ENCODE measurements at regions not wholly inside any gene's neighbourhood (a gene's known extent, or its start where the extent isn't known, plus 50 kb on each side); places are given as distances from the start of the nearest gene placed in this dataset.

- Histone ChIP-seq H3K4me1 (replicated peaks; ENCODE audit: insufficient read depth) (no peaks in the 10 kb centered on the region), H4K20me1 (ENCODE audit: insufficient read depth) (no peaks in the 10 kb centered on the region), H2AFZ (no peak overlapping the region; the same call in 1 of the 2 replicates), H3F3A (ENCODE audit: insufficient read depth, low read depth) (no peaks in the 10 kb centered on the region), H3K9me2 (ENCODE audit: insufficient read depth) (no peaks in the 10 kb centered on the region), H3K9me3 (ENCODE audit: insufficient read depth, low read depth) (no peaks in the 10 kb centered on the region), H3K36me3 (ENCODE audit: low read depth) (no peaks in the 10 kb centered on the region), H3K4me3 (no peak overlapping the region), H3K27ac (no peak overlapping the region), H3K27me3 (ENCODE audit: insufficient read depth, low read depth) (no peaks in the 10 kb centered on the region), H3K4me2 (no peak overlapping the region), H3K79me2 (ENCODE audit: low read depth) (no peaks in the 10 kb centered on the region)
- POLR2A ChIA-PET (ENCODE audit: unreplicated experiment), result no interaction called here
- no peak for DNase-seq
- intact Hi-C loops (cut with micrococcal nuclease; ENCODE audit: unreplicated experiment), result no loop called here
- TF ChIP-seq, protein P1, sequence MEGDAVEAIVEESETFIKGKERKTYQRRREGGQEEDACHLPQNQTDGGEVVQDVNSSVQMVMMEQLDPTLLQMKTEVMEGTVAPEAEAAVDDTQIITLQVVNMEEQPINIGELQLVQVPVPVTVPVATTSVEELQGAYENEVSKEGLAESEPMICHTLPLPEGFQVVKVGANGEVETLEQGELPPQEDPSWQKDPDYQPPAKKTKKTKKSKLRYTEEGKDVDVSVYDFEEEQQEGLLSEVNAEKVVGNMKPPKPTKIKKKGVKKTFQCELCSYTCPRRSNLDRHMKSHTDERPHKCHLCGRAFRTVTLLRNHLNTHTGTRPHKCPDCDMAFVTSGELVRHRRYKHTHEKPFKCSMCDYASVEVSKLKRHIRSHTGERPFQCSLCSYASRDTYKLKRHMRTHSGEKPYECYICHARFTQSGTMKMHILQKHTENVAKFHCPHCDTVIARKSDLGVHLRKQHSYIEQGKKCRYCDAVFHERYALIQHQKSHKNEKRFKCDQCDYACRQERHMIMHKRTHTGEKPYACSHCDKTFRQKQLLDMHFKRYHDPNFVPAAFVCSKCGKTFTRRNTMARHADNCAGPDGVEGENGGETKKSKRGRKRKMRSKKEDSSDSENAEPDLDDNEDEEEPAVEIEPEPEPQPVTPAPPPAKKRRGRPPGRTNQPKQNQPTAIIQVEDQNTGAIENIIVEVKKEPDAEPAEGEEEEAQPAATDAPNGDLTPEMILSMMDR (conservative IDR thresholded peaks at IDR 0.05), result no peak
- no peak for TF ChIP-seq EZH2 (IDR thresholded peaks at IDR 0.05; ENCODE audit: low read depth)
- CTCF ChIA-PET, result no interaction called here
- BruUV-seq (replicated peaks), result no TSS peak
Measured at GRCh38 chr6:50211582-50211981, 161.9 kb upstream of the DEFB112 start.

GRCh38 chr6:50213146-50213545, 163.4 kb upstream of the DEFB112 start:
- DNase-seq, result no peak
- Histone ChIP-seq H3K9me3 (ENCODE audit: insufficient read depth, low read depth) (no peaks in the 10 kb centered on the region), H3K27me3 (ENCODE audit: insufficient read depth, low read depth) (no peaks in the 10 kb centered on the region), H3K27ac (no peak overlapping the region), H3F3A (ENCODE audit: insufficient read depth, low read depth) (no peaks in the 10 kb centered on the region), H3K4me1 (replicated peaks; ENCODE audit: insufficient read depth) (no peaks in the 10 kb centered on the region), H3K9me2 (ENCODE audit: insufficient read depth) (no peaks in the 10 kb centered on the region), H4K20me1 (ENCODE audit: insufficient read depth) (no peaks in the 10 kb centered on the region), H3K4me3 (no peak overlapping the region), H2AFZ (no peak overlapping the region), H3K79me2 (ENCODE audit: low read depth) (no peaks in the 10 kb centered on the region), H3K4me2 (no peak overlapping the region), H3K36me3 (ENCODE audit: low read depth) (no peaks in the 10 kb centered on the region)
- ChIA-PET CTCF (no interaction called here), POLR2A (ENCODE audit: unreplicated experiment) (no interaction called here)
- intact Hi-C loops (cut with micrococcal nuclease; ENCODE audit: unreplicated experiment), result no loop called here
- no TSS peak for BruUV-seq (replicated peaks)
- no peak for TF ChIP-seq EZH2 (IDR thresholded peaks at IDR 0.05; ENCODE audit: low read depth)
- TF ChIP-seq, protein P1 (conservative IDR thresholded peaks at IDR 0.05), result no peak

GRCh38 chr6:50214937-50215336, 165.2 kb upstream of the DEFB112 start:
- Histone ChIP-seq H3K79me2 (ENCODE audit: low read depth) (no peaks in the 10 kb centered on the region), H4K20me1 (ENCODE audit: insufficient read depth) (no peaks in the 10 kb centered on the region), H3K4me1 (replicated peaks; ENCODE audit: insufficient read depth) (no peaks in the 10 kb centered on the region), H3K9me2 (ENCODE audit: insufficient read depth) (no peaks in the 10 kb centered on the region), H3K27ac (no peak overlapping the region), H3K4me2 (no peak overlapping the region), H3K4me3 (no peak overlapping the region), H3K27me3 (ENCODE audit: insufficient read depth, low read depth) (no peaks in the 10 kb centered on the region), H3K36me3 (ENCODE audit: low read depth) (no peaks in the 10 kb centered on the region), H3F3A (ENCODE audit: insufficient read depth, low read depth) (no peaks in the 10 kb centered on the region), H2AFZ (no peak overlapping the region), H3K9me3 (ENCODE audit: insufficient read depth, low read depth) (no peaks in the 10 kb centered on the region)
- no TSS peak for BruUV-seq (replicated peaks)
- POLR2A ChIA-PET (ENCODE audit: unreplicated experiment), result no interaction called here
- TF ChIP-seq, protein P1 (conservative IDR thresholded peaks at IDR 0.05), result no peak
- TF ChIP-seq EZH2 (IDR thresholded peaks at IDR 0.05; ENCODE audit: low read depth), result no peak
- DNase-seq, result no peak
- CTCF ChIA-PET, result interaction anchor here (0.7 kb wide), 1 partner anchor 236 kb away, joined by 4 read pairs; no protein-coding TSS in a partner anchor
- intact Hi-C loops (cut with micrococcal nuclease; ENCODE audit: unreplicated experiment), result no loop called here

All from PC-9 (cell line).